Sigmoid colon (tissue), 4 donors: ENCODE measurements at regions not wholly inside any gene's neighbourhood (a gene's known extent, or its start where the extent isn't known, plus 50 kb on each side); places are given as distances from the start of the nearest gene placed in this dataset.

ENCODE experiments used
- CTCF ChIP-seq, 4 experiments: fragments of 450-650 bp in 3 of 4; fragments of 200-600 bp in 1 of 4; IDR thresholded peaks; one replicate each; pipeline ENCODE4 v1.5.1; 2016 to 2019; ENCODE audit warnings: antibody characterized with exemption in 4 of 4, mild to moderate bottlenecking in 3 of 4, moderate library complexity in 2 of 4
- EP300 ChIP-seq, 4 donors: sonication (generic); formaldehyde crosslinking; IDR thresholded peaks; one replicate each; pipeline ENCODE4 v1.6.1; 2017; ENCODE audit warnings: antibody characterized with exemption in 4 of 4
- POLR2A ChIP-seq, 2 donors: fragments of 450-650 bp; IDR thresholded peaks; one replicate each; pipeline ENCODE4 v1.6.1; 2016; ENCODE audit warnings: antibody characterized with exemption in 2 of 2, mild to moderate bottlenecking in 2 of 2, moderate library complexity in 2 of 2

DNA sequence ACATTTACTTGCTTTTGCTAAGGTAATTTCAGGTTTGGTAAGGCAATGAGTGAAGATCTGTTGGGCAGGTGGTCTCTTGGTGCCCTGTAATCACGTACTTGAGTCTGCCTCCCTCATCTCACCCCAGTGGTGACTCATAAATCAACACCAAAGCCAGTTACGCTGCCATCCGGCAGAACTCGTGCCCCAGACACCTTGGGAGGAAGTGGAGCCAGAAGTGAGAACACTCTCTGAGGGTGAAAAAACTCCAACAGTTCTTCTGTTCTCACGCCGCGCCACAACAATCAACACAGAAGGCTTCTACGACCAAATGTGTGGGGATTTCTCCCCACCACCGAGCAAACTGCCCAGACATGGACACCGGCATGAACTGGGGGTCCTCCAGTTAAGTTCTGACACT is 206.2 kb downstream of the ARL4C start:
- TF ChIP-seq CTCF (IDR thresholded peaks at IDR 0.05) (no peak), POLR2A (IDR thresholded peaks at IDR 0.05) (no peak), EP300 (IDR thresholded peaks at IDR 0.05) (no peak)
